CD8-positive, alpha-beta memory T cell (primary cell): ENCODE measurements at regions not wholly inside any gene's neighbourhood (a gene's known extent, or its start where the extent isn't known, plus 50 kb on each side); places are given as distances from the start of the nearest gene placed in this dataset.

Experiments used
- CTCF ChIA-PET: fragments of 350-600 bp; sonication (Branson Sonifier 250); formaldehyde crosslinking; loops from one replicate; lab custom pipeline; 2021; ENCODE audit warnings: antibody characterized with exemption; lab: Charles Lee
- POLR2A ChIA-PET: fragments of 350-600 bp; sonication (Branson Sonifier 250); formaldehyde crosslinking; loops from one replicate; lab custom pipeline; 2021; ENCODE audit warnings: antibody characterized with exemption; lab: Charles Lee
- DNase-seq, 5 donors: peaks; one replicate each; pipeline versions ENCODE4 v3.0.0 to v3.0.0-alpha.2; 2020 to 2022; ENCODE audit warnings: mixed read lengths in 1 of 5
- H3K27ac ChIP-seq: one replicate; pipeline ENCODE4 v1.7.0; 2013; ENCODE audit warnings: low read depth, mild to moderate bottlenecking, low read length, moderate library complexity
- H3K27me3 ChIP-seq: 2 replicates; pipeline ENCODE4 v1.7.0; 2013; ENCODE audit warnings: low read length, mild to moderate bottlenecking; ENCODE audit not compliant: insufficient read depth, poor library complexity, severe bottlenecking
- H3K36me3 ChIP-seq: 2 replicates; pipeline ENCODE4 v1.7.0; 2013; ENCODE audit warnings: mild to moderate bottlenecking, low read length, moderate library complexity; ENCODE audit not compliant: insufficient read depth
- H3K4me1 ChIP-seq: 2 replicates; pipeline ENCODE4 v1.7.0; 2013; ENCODE audit warnings: mild to moderate bottlenecking, low read length, moderate library complexity; ENCODE audit not compliant: insufficient read depth
- H3K4me3 ChIP-seq: 2 replicates; pipeline ENCODE4 v1.7.0; 2013; ENCODE audit warnings: mild to moderate bottlenecking, low read length
- H3K9me3 ChIP-seq: 2 replicates; pipeline ENCODE4 v1.7.0; 2013; ENCODE audit warnings: mild to moderate bottlenecking, low read length
- H3K27ac Mint-ChIP-seq, 8 donors: one replicate each; pipeline ENCODE4 v1.8.0; 2020 to 2021; ENCODE audit warnings: mixed read lengths in 8 of 8, mild to moderate bottlenecking in 6 of 8, inconsistent platforms in 3 of 8, moderate library complexity in 3 of 8
- H3K27me3 Mint-ChIP-seq, 2 donors: one replicate each; pipeline ENCODE4 v1.8.0; 2020 to 2021; ENCODE audit warnings: mixed read lengths in 2 of 2, mild to moderate bottlenecking in 1 of 2, moderate library complexity in 1 of 2
- H3K36me3 Mint-ChIP-seq, 3 donors: one replicate each; pipeline ENCODE4 v1.8.0; 2020 to 2021; ENCODE audit warnings: mixed read lengths in 3 of 3, inconsistent platforms in 1 of 3, mild to moderate bottlenecking in 1 of 3
- H3K4me1 Mint-ChIP-seq, 3 donors: one replicate each; pipeline ENCODE4 v1.8.0; 2020 to 2021; ENCODE audit warnings: mixed read lengths in 3 of 3, inconsistent platforms in 1 of 3, mild to moderate bottlenecking in 1 of 3
- H3K4me3 Mint-ChIP-seq, 7 donors: one replicate each; pipeline ENCODE4 v1.8.0; 2020 to 2021; ENCODE audit warnings: mixed read lengths in 7 of 7, mild to moderate bottlenecking in 6 of 7, moderate library complexity in 4 of 7, inconsistent platforms in 2 of 7
- H3K9me3 Mint-ChIP-seq, 5 donors: one replicate each; pipeline ENCODE4 v1.8.0; 2020 to 2022; ENCODE audit warnings: mixed read lengths in 5 of 5, mild to moderate bottlenecking in 3 of 5, moderate library complexity in 2 of 5, inconsistent platforms in 1 of 5

- Histone ChIP-seq H3K4me1 (no peaks in the 10 kb centered on the region), H3K36me3 (no peaks in the 10 kb centered on the region), H3K9me3 (no peaks in the 10 kb centered on the region), H3K27me3 (no peaks in the 10 kb centered on the region), H3K4me3 (no peak overlapping the region), H3K27ac (no peak overlapping the region)
- no peaks in the 10 kb centered on the region for H3K4me1 Mint-ChIP-seq
- H3K27me3 Mint-ChIP-seq: peaks cover 8 to 24% of the 10 kb centered on the region in 2 donors
- H3K36me3 Mint-ChIP-seq: no peaks in the 10 kb centered on the region
- H3K27ac Mint-ChIP-seq: no peak overlapping the region
- peaks cover 0 to 2% (median 2%) of the 10 kb centered on the region in 5 donors for H3K9me3 Mint-ChIP-seq
- no peak overlapping the region for H3K4me3 Mint-ChIP-seq
- ChIA-PET POLR2A (no interaction called here), CTCF (no interaction called here)
- DNase-seq: no peak
Measured at GRCh38 chr10:117727421-117727820, 184.9 kb downstream of the EMX2 start.

GRCh38 chr10:117728087-117728486, 185.5 kb downstream of the EMX2 start:
- Histone ChIP-seq H3K9me3 (no peaks in the 10 kb centered on the region), H3K27ac (no peak overlapping the region), H3K36me3 (no peaks in the 10 kb centered on the region), H3K4me1 (no peaks in the 10 kb centered on the region), H3K27me3 (no peaks in the 10 kb centered on the region), H3K4me3 (no peak overlapping the region)
- Mint-ChIP-seq H3K9me3 (peaks cover 0 to 2% (median 2%) of the 10 kb centered on the region in 5 donors), H3K4me3 (no peak overlapping the region), H3K27me3 (peaks cover 9 to 26% of the 10 kb centered on the region in 2 donors), H3K4me1 (no peaks in the 10 kb centered on the region), H3K36me3 (no peaks in the 10 kb centered on the region), H3K27ac (no peak overlapping the region)
- DNase-seq: no peak
- ChIA-PET POLR2A (no interaction called here), CTCF (no interaction called here)

- no peak overlapping the region for H3K27ac Mint-ChIP-seq
- H3K4me1 Mint-ChIP-seq: no peaks in the 10 kb centered on the region
- no peaks in the 10 kb centered on the region for H3K4me1 ChIP-seq
- H3K27me3 Mint-ChIP-seq: peaks cover 10 to 32% of the 10 kb centered on the region in 2 donors
- H3K9me3 ChIP-seq: no peaks in the 10 kb centered on the region
- no peaks in the 10 kb centered on the region for H3K36me3 Mint-ChIP-seq
- H3K27ac ChIP-seq: no peak overlapping the region
- no peaks in the 10 kb centered on the region for H3K36me3 ChIP-seq
- no peak overlapping the region for H3K4me3 ChIP-seq
- ChIA-PET POLR2A (no interaction called here), CTCF (no interaction called here)
- no peak overlapping the region for H3K4me3 Mint-ChIP-seq
- H3K27me3 ChIP-seq: no peaks in the 10 kb centered on the region
- DNase-seq: no peak
- H3K9me3 Mint-ChIP-seq: peaks cover 0 to 2% (median 0%) of the 10 kb centered on the region in 5 donors
Measured at GRCh38 chr10:117729156-117729555, 186.6 kb downstream of the EMX2 start.

- ChIA-PET CTCF (no interaction called here), POLR2A (no interaction called here)
- Histone ChIP-seq H3K9me3 (no peaks in the 10 kb centered on the region), H3K36me3 (no peaks in the 10 kb centered on the region), H3K27me3 (no peaks in the 10 kb centered on the region), H3K4me1 (no peaks in the 10 kb centered on the region), H3K4me3 (no peak overlapping the region), H3K27ac (no peak overlapping the region)
- Mint-ChIP-seq H3K36me3 (no peaks in the 10 kb centered on the region), H3K27ac (no peak overlapping the region), H3K4me3 (no peak overlapping the region), H3K9me3 (peaks cover 0 to 5% (median 0%) of the 10 kb centered on the region in 5 donors), H3K4me1 (no peaks in the 10 kb centered on the region), H3K27me3 (peaks cover 12 to 39% of the 10 kb centered on the region in 2 donors)
- no peak for DNase-seq
Measured at GRCh38 chr10:117731121-117731791, 188.7 kb downstream of the EMX2 start.

- no peak overlapping the region for H3K27ac ChIP-seq
- H3K9me3 Mint-ChIP-seq: peaks cover 0 to 5% (median 0%) of the 10 kb centered on the region in 5 donors
- no peak overlapping the region for H3K4me3 ChIP-seq
- H3K4me3 Mint-ChIP-seq: no peak overlapping the region
- DNase-seq: no peak
- H3K36me3 Mint-ChIP-seq: no peaks in the 10 kb centered on the region
- no peaks in the 10 kb centered on the region for H3K4me1 Mint-ChIP-seq
- H3K36me3 ChIP-seq: no peaks in the 10 kb centered on the region
- peaks cover 13 to 33% of the 10 kb centered on the region in 2 donors for H3K27me3 Mint-ChIP-seq
- H3K27ac Mint-ChIP-seq: no peak overlapping the region
- no peaks in the 10 kb centered on the region for H3K4me1 ChIP-seq
- ChIA-PET POLR2A (no interaction called here), CTCF (no interaction called here)
- no peaks in the 10 kb centered on the region for H3K27me3 ChIP-seq
- H3K9me3 ChIP-seq: no peaks in the 10 kb centered on the region
Measured at GRCh38 chr10:117734731-117735405, 192.3 kb downstream of the EMX2 start.

GRCh38 chr10:117736655-117737054, 194.1 kb downstream of the EMX2 start:
- Histone ChIP-seq H3K27me3 (no peaks in the 10 kb centered on the region), H3K27ac (no peak overlapping the region), H3K36me3 (no peaks in the 10 kb centered on the region), H3K4me3 (no peak overlapping the region), H3K9me3 (no peaks in the 10 kb centered on the region), H3K4me1 (no peaks in the 10 kb centered on the region)
- no peak for DNase-seq
- no peaks in the 10 kb centered on the region for H3K4me1 Mint-ChIP-seq
- H3K36me3 Mint-ChIP-seq: no peaks in the 10 kb centered on the region
- H3K27ac Mint-ChIP-seq: no peak overlapping the region
- ChIA-PET CTCF (no interaction called here), POLR2A (no interaction called here)
- H3K4me3 Mint-ChIP-seq: no peak overlapping the region
- H3K27me3 Mint-ChIP-seq: peaks cover 9 to 23% of the 10 kb centered on the region in 2 donors
- peaks cover 0 to 5% (median 0%) of the 10 kb centered on the region in 5 donors for H3K9me3 Mint-ChIP-seq

- no peak overlapping the region for H3K4me3 ChIP-seq
- CTCF ChIA-PET: no interaction called here
- H3K9me3 Mint-ChIP-seq: peaks cover 0 to 7% (median 0%) of the 10 kb centered on the region in 5 donors
- no peaks in the 10 kb centered on the region for H3K4me1 ChIP-seq
- POLR2A ChIA-PET: no interaction called here
- H3K36me3 ChIP-seq: no peaks in the 10 kb centered on the region
- H3K27me3 Mint-ChIP-seq: peaks cover 5 to 11% of the 10 kb centered on the region in 2 donors
- no peaks in the 10 kb centered on the region for H3K4me1 Mint-ChIP-seq
- no peak for DNase-seq
- H3K27ac Mint-ChIP-seq: no peak overlapping the region
- H3K36me3 Mint-ChIP-seq: no peaks in the 10 kb centered on the region
- H3K27ac ChIP-seq: no peak overlapping the region
- no peaks in the 10 kb centered on the region for H3K27me3 ChIP-seq
- H3K4me3 Mint-ChIP-seq: no peak overlapping the region
- no peaks in the 10 kb centered on the region for H3K9me3 ChIP-seq
Measured at GRCh38 chr10:117740088-117740487, 197.5 kb downstream of the EMX2 start.

- Histone ChIP-seq H3K36me3 (no peaks in the 10 kb centered on the region), H3K4me3 (no peak overlapping the region), H3K27ac (no peak overlapping the region), H3K27me3 (no peaks in the 10 kb centered on the region), H3K9me3 (no peaks in the 10 kb centered on the region), H3K4me1 (no peaks in the 10 kb centered on the region)
- ChIA-PET POLR2A (no interaction called here), CTCF (no interaction called here)
- H3K9me3 Mint-ChIP-seq: peaks cover 0 to 5% (median 0%) of the 10 kb centered on the region in 5 donors
- H3K4me1 Mint-ChIP-seq: no peaks in the 10 kb centered on the region
- peaks cover 5 to 11% of the 10 kb centered on the region in 2 donors for H3K27me3 Mint-ChIP-seq
- no peaks in the 10 kb centered on the region for H3K36me3 Mint-ChIP-seq
- no peak overlapping the region for H3K27ac Mint-ChIP-seq
- DNase-seq: no peak
- no peak overlapping the region for H3K4me3 Mint-ChIP-seq
Measured at GRCh38 chr10:117740691-117741222, 198.2 kb downstream of the EMX2 start.
